Ovary (tissue), 7 donors: ENCODE measurements at regions not wholly inside any gene's neighbourhood (a gene's known extent, or its start where the extent isn't known, plus 50 kb on each side); places are given as distances from the start of the nearest gene placed in this dataset.

Experiments
- DNase-seq, 5 donors: peaks; one replicate each; pipeline ENCODE4 v3.0.0-alpha.2; 2019 to 2020
- H3K27ac ChIP-seq, 2 donors: fragments of 200-600 bp; one replicate each; pipeline versions ENCODE4 v1.5.1 to v1.8.0; 2019 to 2022
- H3K27me3 ChIP-seq: fragments of 200-600 bp; one replicate; pipeline ENCODE4 v1.8.0; 2022
- H3K36me3 ChIP-seq: fragments of 200-600 bp; sonication (generic); one replicate; pipeline ENCODE4 v1.5.1; 2019
- H3K4me1 ChIP-seq: one replicate; pipeline ENCODE4 v1.8.1; 2013; ENCODE audit warnings: mild to moderate bottlenecking, moderate library complexity; ENCODE audit not compliant: insufficient read depth
- H3K4me3 ChIP-seq: fragments of 200-600 bp; sonication (generic); one replicate; pipeline ENCODE4 v1.5.1; 2017
- H3K9me3 ChIP-seq, 2 donors: fragments of 200-600 bp in 1 of 2; sonication (generic) in 1 of 2; one replicate each; pipeline versions ENCODE4 v1.5.1 to v1.8.1; 2013 to 2019; ENCODE audit warnings: mild to moderate bottlenecking in 1 of 2, moderate library complexity in 1 of 2
- CTCF ChIP-seq, 3 donors: fragments of 450-650 bp in 2 of 3; fragments of 200-600 bp in 1 of 3; IDR thresholded peaks; one replicate each; pipeline versions ENCODE4 v1.5.1 to v1.8.0; 2016 to 2022; ENCODE audit warnings: antibody characterized with exemption in 3 of 3, mild to moderate bottlenecking in 1 of 3
- EP300 ChIP-seq: sonication (generic); formaldehyde crosslinking; IDR thresholded peaks from one replicate; pipeline ENCODE4 v1.6.1; 2017; ENCODE audit warnings: antibody characterized with exemption
- POLR2A ChIP-seq: fragments of 450-650 bp; IDR thresholded peaks from one replicate; pipeline ENCODE4 v1.6.1; 2017; ENCODE audit warnings: antibody characterized with exemption, mild to moderate bottlenecking, moderate library complexity
- WGBS, 3 donors: extraction: QIAGEN DNeasy Blood & Tissue Kit in 1 of 3; methylation state at CpG; one replicate each; pipeline versions ENCODE4 v1.1.5 to v1.1.7; 2013 to 2017; 5-methylcytosine and 5-hydroxymethylcytosine counted together
- intact Hi-C, 4 donors: fragments of 100-400 bp; cut with DNase I; formaldehyde crosslinking; loops; one replicate each; pipeline versions ENCODE4 v1.11.0 to v1.15.1; 2022 to 2023
- donor health status: DM: no; HTN: no; CAD: no; lungs with moderate emphysema.
- donor health status: DM: no; HTN: no; CAD: no.
- donor health status: Bipolar disorder and iron deficiency.
- donor health status: DM: no; HTN: no; CAD: no.
- donor health status: DM: yes; HTN: yes; CAD: no.

- no peak for DNase-seq
- H3K4me3 ChIP-seq, result peak overlapping the region; percentile 83
- intact Hi-C loops, result loop anchor here in 2 of 4 donors (5.0 to 10.0 kb wide), 3 partner anchors 63 to 360 kb away; partner anchors contain the start of genes LEPR (in 2 of the 2) and LEPROT (in 2 of the 2)
- H3K27ac ChIP-seq, result peak overlapping the region; percentile 99 to 100
- no peaks in the 10 kb centered on the region for H3K27me3 ChIP-seq
- H3K36me3 ChIP-seq, result no peaks in the 10 kb centered on the region
- TF ChIP-seq CTCF (IDR thresholded peaks at IDR 0.05), result no peak
- H3K9me3 ChIP-seq, result no peaks in the 10 kb centered on the region
- H3K4me1 ChIP-seq, result peaks cover 11% of the 10 kb centered on the region
Observed at GRCh38 chr1:65064981-65065380, 83.0 kb upstream of the AK4 start.

- WGBS, 3 donors, result 6 to 9% (median 7%) methylated on average over 16 of the region's 16 CpGs
- H3K36me3 ChIP-seq, result no peaks in the 10 kb centered on the region
- peak; percentile 35 to 77 (median 67) for DNase-seq
- peak overlapping the region; percentile 99 to 100 for H3K27ac ChIP-seq
- H3K9me3 ChIP-seq, result no peaks in the 10 kb centered on the region
- peak overlapping the region; percentile 83 for H3K4me3 ChIP-seq
- TF ChIP-seq POLR2A, result no peak
- no peak for TF ChIP-seq EP300
- no peak for TF ChIP-seq CTCF (IDR thresholded peaks at IDR 0.05)
- H3K27me3 ChIP-seq, result no peaks in the 10 kb centered on the region
- H3K4me1 ChIP-seq, result peaks cover 11% of the 10 kb centered on the region
- intact Hi-C loops, result loop anchor here in 2 of 4 donors (2.0 to 10.0 kb wide), 4 partner anchors 63 to 359 kb away; partner anchors contain the start of genes LEPR (in 2 of the 2), LEPROT (in 2 of the 2) and AK4 (in 1 of the 2)
Observed at GRCh38 chr1:65065524-65066418, 82.2 kb upstream of the AK4 start.

- no peaks in the 10 kb centered on the region for H3K27me3 ChIP-seq
- peak overlapping the region; percentile 83 for H3K4me3 ChIP-seq
- 0 to 1% (median 1%) methylated on average over 33 of the region's 33 CpGs for WGBS, 3 donors
- intact Hi-C loops, result loop anchor here in 2 of 4 donors (2.0 to 10.0 kb wide), 4 partner anchors 64 to 358 kb away; partner anchors contain the start of genes LEPR (in 2 of the 2), LEPROT (in 2 of the 2) and AK4 (in 1 of the 2)
- H3K27ac ChIP-seq, result peak overlapping the region; percentile 99 to 100
- TF ChIP-seq EP300 (no peak), CTCF (IDR thresholded peaks at IDR 0.05) (no peak), POLR2A (no peak)
- H3K9me3 ChIP-seq, result no peaks in the 10 kb centered on the region
- no peaks in the 10 kb centered on the region for H3K36me3 ChIP-seq
- DNase-seq, result no peak
- H3K4me1 ChIP-seq, result peaks cover 8% of the 10 kb centered on the region
Observed at GRCh38 chr1:65066419-65066765, 81.6 kb upstream of the AK4 start.

GRCh38 chr1:65066766-65067490 lies 81.1 kb upstream of the AK4 start:
- DNase-seq, result peak; percentile 92 to 97 (median 95)
- WGBS, 3 donors, result 0 to 1% (median 1%) methylated on average over 33 to 101 of the region's 101 CpGs
- Histone ChIP-seq H3K9me3 (no peaks in the 10 kb centered on the region), H3K4me1 (peaks cover 8% of the 10 kb centered on the region), H3K27me3 (no peaks in the 10 kb centered on the region), H3K36me3 (no peaks in the 10 kb centered on the region), H3K27ac (peak overlapping the region; percentile 99 to 100), H3K4me3 (peak overlapping the region; percentile 83)
- intact Hi-C loops, result loop anchor here in 2 of 4 donors (2.0 to 10.0 kb wide), 4 partner anchors 65 to 358 kb away; partner anchors contain the start of genes LEPR (in 2 of the 2), LEPROT (in 2 of the 2) and AK4 (in 1 of the 2)
- no peak for TF ChIP-seq EP300
- peak; percentile 90 for TF ChIP-seq POLR2A
